ENCODE measurements at regions not wholly inside any gene's neighbourhood (a gene's known extent, or its start where the extent isn't known, plus 50 kb on each side); places are given as distances from the start of the nearest gene placed in this dataset.

DNA sequence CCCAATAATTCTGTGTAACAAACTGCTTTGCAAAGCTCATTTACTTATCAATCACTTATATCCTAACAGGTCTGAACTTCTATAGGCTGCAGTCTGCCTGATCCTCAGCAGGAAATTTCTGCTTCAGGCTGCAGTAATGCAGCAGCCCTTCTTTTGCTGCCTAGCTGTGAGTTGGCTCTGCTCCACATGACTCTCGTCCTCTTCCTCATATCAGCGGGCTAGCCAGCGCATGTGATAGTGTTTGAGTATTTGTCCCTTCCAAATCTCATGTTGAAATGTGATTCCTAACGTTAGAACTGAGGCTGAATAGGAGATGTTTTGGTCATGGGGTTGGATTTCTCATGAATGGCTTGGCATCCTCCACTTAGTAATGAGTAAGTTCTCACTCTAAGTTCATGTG, 387.8 kb downstream of the SEMA3D start:
- TF ChIP-seq, protein P1, sequence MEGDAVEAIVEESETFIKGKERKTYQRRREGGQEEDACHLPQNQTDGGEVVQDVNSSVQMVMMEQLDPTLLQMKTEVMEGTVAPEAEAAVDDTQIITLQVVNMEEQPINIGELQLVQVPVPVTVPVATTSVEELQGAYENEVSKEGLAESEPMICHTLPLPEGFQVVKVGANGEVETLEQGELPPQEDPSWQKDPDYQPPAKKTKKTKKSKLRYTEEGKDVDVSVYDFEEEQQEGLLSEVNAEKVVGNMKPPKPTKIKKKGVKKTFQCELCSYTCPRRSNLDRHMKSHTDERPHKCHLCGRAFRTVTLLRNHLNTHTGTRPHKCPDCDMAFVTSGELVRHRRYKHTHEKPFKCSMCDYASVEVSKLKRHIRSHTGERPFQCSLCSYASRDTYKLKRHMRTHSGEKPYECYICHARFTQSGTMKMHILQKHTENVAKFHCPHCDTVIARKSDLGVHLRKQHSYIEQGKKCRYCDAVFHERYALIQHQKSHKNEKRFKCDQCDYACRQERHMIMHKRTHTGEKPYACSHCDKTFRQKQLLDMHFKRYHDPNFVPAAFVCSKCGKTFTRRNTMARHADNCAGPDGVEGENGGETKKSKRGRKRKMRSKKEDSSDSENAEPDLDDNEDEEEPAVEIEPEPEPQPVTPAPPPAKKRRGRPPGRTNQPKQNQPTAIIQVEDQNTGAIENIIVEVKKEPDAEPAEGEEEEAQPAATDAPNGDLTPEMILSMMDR (IDR thresholded peaks at IDR 0.05; ENCODE audit: low read length): no peak
- no peak for TF ChIP-seq EZH2phosphoT487 (IDR thresholded peaks at IDR 0.05; ENCODE audit: low read length)

Data from MM.1S (cell line).